GM21786 (cell line): ENCODE measurements at regions not wholly inside any gene's neighbourhood (a gene's known extent, or its start where the extent isn't known, plus 50 kb on each side); places are given as distances from the start of the nearest gene placed in this dataset.
"Not testable (repeated sequence)": the region's sequence is repeated elsewhere in the genome, so short reads cannot be mapped to it uniquely, and the experiment has no call there.

Source experiments
- ATAC-seq: cut with Tn5 transposase; IDR thresholded peaks from one replicate; pipeline ENCODE4 v1.9.1; 2021; ENCODE audit not compliant: unreplicated experiment

- ATAC-seq = not testable (repeated sequence)
These were observed 254.5 kb downstream of the DLL1 start for GRCh38 chr6:170036367-170036766.

DNA sequence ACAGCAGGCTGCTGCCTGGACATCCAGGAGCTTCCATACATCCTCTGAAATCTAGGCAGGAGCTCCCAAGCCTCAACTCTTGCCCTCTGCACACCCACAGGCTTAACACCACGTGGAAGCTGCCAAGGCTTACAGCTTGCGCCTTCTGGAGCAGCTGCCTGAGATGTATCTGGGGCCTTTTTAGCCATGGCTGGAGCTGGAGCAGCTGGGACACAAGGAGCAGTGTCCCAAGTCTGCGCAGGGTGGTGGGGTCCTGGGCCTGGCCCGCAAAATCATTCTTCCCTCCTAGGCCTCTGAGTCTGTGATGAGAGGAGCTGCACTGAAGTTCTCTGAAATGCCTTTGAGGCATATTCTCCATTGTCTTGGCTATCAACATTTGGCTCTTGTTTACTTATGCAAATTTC lies 255.0 kb downstream of the DLL1 start:
- no peak for ATAC-seq

DNA sequence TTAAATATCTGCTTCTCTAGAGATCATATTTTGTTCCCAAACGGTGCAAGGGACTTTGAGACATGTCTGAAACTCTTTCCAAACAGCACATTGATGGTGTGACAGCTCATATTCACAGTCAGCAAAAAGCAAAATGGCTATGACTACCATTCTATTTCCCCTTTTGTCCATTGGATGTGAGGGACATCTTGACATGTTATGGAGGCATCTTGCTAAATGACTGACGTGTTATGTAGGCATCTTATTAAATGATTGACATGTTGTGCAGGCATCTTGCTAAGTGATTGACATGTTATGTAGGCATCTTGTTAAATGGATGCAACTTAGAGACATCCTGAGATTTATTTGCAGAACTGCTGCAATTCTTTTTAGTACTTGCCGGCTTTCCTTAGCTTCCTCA lies 255.8 kb downstream of the DLL1 start:
- no peak for ATAC-seq

DNA sequence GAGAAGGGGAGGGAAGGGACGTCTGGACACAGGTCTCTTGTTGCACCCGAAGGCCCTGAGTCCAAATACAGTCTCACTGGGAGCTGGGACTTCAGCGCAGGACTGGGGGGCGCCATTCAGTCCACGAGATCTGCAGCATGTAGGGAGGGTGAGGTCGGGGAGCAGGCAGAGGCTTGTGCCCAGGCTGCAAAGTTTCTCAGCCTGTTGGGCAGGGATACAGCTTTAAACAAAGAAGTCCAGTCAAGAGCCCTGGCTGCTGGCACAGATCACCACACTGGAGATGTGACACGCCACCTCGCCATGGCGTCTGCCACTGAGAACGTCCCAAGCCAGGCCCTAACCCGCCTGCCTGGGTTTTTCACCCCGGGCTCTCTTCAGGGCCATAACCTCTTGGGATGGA lies 256.6 kb downstream of the DLL1 start:
- no peak for ATAC-seq

- ATAC-seq = no peak
These were observed 257.2 kb downstream of the DLL1 start for GRCh38 chr6:170033666-170034065.

DNA sequence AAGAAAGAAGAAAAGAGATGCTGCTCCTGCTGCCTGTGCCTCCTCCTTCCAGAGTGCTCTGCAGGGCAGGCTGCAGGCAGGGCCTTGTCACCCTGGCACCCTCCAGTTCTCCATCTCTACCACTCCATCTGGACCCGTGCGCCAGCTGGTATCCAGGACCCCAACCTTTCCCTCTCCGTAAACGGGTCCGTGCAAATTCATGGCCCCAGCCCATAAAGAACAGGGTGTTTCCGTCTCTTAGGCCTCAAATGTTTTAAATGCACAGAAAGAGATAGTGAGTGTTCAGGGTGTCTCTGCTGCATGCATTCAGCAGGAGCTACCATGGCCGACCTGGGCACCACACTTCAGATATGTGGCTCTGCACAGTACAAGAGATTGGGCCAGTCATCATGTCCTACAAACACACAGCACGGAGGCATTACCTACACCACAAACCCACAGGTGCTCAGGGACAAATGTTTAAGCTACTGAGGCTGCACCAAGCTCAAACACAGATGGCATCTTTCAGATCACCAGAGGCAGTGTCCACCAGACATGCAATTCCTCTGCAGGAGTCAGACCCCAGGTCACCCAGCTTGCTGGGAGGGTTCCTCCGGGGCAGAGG lies 258.1 kb downstream of the DLL1 start:
- ATAC-seq = no peak

- no peak for ATAC-seq
These were observed 258.7 kb downstream of the DLL1 start for GRCh38 chr6:170032197-170032596.

GRCh38 chr6:170031684-170032121 lies 259.2 kb downstream of the DLL1 start:
- ATAC-seq = no peak

GRCh38 chr6:170030821-170031471 lies 259.9 kb downstream of the DLL1 start:
- no peak for ATAC-seq

DNA sequence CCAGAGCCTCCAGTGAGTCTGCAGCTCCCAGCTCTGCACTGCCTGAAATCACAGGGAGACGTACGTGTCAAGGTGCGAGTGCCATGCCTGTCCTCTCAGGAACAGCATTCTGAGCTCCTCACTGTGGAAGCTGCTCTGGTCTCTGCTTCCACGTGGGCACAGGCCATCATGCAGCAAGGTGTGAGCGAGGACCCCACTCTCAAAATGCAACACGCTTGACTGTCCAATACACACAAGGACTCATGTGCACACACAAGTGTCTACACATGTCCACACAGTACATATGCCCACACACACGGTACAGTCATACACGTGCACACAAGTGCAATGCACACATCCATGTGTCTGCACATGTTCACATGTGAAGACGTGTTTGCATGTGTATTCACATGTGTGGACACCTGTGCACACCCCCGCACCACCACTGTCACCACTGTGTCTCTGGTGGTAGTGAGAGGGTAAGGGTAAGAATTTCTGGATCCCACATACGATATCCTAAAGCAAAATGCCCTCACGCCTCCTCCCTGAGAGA lies 260.5 kb downstream of the DLL1 start:
- no peak for ATAC-seq

DNA sequence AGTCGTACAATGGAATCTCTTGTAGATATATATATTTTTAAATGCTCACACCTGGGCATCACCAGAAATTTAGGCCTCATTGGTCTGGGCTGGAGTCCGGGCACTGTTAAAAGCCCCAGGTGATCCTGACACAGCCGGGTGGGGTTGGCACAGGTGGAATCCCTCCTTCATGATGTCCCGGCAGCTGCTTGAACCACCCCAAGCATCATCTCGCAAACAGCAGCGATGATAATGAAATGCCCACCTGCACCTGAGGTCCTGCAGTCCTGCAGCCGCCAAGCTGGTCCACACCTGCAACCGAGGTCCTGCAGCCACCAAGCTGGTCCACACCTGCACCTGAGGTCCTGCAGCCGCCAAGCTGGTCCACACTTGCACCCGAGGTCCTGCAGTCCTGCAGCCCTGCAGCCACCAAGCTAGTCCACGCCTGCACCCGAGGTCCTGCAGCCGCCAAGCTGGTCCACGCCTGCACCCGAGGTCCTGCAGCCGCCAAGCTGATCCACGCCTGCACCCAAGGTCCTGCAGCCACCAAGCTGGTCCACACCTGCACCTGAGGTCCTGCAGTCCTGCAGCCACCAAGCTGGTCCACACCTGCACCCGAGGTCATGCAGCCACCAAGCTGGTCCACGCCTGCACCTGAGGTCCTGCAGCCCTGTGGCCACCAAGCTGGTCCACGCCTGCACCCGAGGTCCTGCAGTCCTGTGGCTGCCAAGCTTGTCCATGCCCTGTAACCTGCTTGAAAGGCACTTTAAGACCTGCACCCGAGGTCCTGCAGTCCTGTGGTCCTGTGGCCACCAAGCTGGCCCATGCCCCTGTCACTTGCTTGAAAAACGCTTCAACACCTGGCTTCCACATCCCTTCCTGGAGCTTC lies 261.2 kb downstream of the DLL1 start:
- ATAC-seq = no peak

GRCh38 chr6:170028629-170029345 lies 262.1 kb downstream of the DLL1 start:
- ATAC-seq = no peak

DNA sequence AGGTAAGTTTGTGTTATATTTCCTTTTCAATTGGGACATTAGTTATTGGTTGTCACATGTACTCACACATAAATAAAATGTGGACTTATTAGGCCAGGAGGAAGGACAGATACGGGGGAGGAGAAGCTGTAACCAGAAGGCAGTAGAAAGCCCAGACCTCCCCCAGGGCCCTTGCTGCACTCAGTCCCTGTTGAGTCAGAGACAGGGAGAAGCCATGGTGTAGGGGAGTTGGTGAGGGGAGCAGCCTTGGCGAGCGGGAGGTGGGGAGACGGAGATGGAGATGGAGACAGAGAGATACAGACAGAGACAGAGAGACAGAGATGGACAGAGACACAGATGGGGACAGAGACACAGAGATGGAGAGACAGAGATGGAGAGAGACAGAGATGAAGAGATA lies 263.2 kb downstream of the DLL1 start:
- ATAC-seq = no peak

DNA sequence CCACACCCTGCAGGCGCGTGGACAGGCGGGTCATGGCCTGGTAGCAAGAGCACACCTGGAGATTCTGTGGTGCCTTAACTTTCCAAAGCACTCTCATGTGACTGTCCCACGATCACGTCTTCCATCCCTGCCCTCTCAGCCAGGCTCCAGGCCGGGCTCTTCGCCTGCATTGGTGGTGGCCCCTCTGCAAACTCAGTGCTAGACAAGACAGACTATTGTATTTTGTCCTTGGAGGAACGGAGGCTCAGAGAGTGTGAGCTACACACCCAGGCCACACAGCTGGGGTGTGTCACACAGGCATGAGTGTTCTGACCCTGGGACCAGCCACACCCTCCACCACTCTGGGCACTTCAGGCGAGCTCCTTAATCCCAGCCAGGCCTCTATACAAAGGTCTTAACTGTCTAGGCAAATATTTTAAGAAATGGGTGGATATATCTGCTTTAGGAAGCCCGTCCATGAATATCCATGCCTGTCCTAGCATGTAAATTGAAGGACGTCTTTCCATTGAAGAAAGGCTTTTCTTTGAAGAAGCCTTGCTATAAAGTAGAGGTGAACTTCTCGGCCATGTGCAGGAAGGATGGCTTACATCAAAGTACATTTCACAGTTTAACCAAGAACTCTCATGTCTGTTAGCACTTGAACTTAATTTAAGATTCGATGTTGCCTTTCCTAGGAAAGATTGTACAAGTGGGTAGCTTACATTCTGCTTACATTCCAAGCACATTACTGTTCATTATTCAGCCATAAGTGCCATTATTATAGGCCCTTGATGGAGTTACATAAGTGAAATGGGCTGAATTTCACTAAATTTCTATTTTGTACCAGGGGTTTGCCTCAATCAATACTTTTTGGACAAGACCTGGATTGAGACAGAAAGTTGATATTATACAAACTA lies 263.9 kb downstream of the DLL1 start:
- ATAC-seq = no peak

DNA sequence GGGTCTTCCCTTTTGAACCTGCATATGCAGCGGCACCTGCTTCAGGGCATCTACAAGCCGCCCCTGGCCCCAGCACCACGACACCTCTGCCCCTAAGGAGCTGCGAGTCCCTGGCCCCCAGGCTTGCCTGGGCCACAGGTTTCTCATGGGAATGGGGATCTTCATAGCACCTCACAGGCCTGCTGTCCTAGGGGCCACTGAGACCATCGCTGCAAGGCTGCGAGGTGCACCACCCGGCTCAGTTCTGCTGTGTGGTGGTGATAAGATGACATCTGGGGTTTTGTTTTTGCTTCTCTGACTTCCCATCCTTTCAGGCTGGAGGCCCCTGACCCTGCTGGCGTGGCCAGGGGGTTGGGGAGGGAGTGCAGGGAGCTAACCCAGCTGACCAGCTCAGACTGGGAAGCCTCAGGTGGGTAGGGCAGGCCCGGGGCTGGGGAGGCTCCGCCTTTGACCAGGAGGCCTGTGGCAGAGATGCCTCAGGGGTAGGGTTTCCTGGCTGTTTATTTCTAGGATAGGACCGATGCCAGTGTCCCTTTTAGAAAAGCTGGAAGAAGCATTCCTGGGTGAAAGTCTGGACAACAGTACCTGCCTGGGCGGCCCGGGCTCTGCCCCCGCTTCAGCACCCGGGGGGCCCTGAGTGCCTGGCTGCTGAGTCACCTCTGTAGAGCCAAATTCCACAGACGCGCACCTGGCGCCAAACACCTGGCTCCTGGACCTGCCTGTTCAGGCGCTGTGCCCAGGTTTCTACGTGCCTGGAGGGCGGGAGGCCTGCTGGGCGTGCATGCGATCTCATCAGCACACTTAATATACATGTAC lies 264.7 kb downstream of the DLL1 start:
- ATAC-seq = no peak

DNA sequence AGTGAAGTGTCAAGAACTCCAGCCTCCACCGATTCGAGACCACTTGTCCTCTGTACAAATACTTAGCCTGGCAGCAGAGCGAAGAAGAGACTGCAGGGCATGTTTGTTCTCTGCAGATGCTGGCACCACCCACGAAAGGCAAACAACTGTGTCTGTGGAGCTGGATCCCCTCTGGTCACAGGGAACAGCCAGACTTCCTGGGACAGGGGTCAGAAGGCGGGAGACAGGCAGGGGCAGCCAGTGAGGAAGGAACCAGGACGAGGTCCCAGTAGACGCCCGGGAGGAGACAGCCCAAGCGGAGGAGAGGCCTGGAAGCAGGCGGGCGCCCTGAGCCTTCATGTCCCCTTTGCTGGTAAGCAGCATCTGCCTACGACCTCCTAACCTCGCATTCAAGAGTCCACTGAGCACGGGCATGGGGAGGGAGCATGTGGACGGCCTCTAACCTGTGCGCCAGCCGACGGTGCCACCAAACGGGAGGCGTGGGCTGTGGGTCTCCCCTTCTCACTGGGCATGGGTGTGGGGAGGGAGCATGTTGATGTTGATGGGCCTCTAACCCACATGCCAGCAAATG lies 265.5 kb downstream of the DLL1 start:
- ATAC-seq = no peak

- no peak for ATAC-seq
These were observed 265.9 kb downstream of the DLL1 start for GRCh38 chr6:170024940-170025339.

DNA sequence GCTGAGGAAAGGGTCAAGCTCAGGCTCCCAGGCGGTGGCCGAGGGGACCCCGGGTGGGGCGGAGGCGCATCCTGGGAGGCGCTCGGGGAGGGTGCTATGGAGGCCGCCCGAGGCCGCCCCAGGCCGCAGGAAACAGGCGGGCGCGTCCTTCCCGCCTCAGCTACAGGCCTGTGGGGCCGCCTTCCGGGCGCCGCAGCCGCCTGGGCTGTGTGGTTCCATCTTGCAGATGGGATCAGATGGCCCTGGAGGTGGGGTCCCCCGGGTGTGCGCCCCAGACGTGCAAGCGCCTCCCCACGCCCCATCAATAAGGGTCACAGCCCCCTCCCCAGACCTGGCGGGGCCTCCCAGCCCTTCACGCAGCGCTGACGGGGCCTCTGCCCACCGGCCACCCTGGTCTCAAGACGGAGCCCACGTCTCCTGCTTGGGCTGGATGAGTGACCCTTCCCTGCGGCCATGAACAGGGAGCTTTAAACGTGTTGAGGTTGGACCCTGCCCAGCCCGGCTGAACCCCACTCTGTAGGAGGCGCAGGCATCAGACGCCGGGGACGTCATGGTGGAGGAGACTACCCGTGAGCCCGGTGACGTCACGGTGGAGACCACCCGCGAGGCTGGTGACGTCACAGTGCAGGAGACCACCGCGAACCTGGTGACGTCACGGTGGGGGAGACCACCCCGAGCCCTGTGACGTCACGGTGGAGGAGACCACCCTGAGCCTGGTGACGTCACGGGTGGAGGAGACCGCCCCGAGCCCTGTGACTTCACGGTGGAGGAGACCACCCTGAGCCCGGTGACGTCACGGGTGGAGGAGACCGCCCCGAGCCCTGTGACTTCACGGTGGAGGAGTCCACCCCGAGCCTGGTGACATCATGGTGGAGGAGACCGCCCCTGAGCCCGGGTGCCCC lies 267.0 kb downstream of the DLL1 start:
- ATAC-seq = no peak
